Fibroblast of the aortic adventitia (primary cell): ENCODE measurements at regions not wholly inside any gene's neighbourhood (a gene's known extent, or its start where the extent isn't known, plus 50 kb on each side); places are given as distances from the start of the nearest gene placed in this dataset. TPM values are rescaled to one million over a fixed set of nuclear protein-coding genes. Genes with fewer than 3 reads are reported as not detected.

Experiments used
- DNase-seq: peaks from one replicate; pipeline ENCODE4 v3.0.0-alpha.2; 2010; ENCODE audit warnings: low read depth
- H3K4me3 ChIP-seq: 2 replicates; pipeline ENCODE4 v1.5.1; 2011; ENCODE audit warnings: low read depth, mild to moderate bottlenecking, control low read depth, low read length, moderate library complexity
- small RNA-seq: library from RNA; depleted of rRNA; stranded (forward); fragments of <200 nt; gene quantifications from one replicate; pipeline ENCODE3, GENCODE V24; 2012
- TF ChIP-seq, protein P1 (sequence below): IDR thresholded peaks from 2 replicates; pipeline ENCODE4 v1.5.1; 2011; ENCODE audit warnings: mild to moderate bottlenecking, low read length, control low read depth, inconsistent platforms; ENCODE audit not compliant: insufficient read depth

DNA sequence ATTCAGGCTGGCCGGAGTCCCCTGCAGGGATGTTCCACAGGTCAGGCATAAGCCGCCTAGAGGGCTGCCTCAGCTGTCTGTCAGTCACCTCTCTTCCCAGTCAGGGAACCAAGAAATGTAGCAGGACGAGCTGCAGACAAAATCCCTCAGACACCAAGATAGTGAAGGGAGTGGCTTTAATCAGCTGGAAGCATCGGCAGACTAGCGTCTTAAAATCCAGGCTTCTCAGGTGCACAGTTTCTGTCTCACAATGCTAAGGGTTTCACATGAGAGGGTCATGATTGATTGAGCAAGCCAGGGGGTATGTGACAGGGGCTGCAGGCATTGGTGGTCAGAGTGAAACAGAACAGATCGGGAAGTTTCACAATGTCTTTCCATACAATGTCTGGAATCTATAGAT, 247.2 kb downstream of the CDH10 start:
- H3K4me3 ChIP-seq = no peak overlapping the region
- TF ChIP-seq, protein P1, sequence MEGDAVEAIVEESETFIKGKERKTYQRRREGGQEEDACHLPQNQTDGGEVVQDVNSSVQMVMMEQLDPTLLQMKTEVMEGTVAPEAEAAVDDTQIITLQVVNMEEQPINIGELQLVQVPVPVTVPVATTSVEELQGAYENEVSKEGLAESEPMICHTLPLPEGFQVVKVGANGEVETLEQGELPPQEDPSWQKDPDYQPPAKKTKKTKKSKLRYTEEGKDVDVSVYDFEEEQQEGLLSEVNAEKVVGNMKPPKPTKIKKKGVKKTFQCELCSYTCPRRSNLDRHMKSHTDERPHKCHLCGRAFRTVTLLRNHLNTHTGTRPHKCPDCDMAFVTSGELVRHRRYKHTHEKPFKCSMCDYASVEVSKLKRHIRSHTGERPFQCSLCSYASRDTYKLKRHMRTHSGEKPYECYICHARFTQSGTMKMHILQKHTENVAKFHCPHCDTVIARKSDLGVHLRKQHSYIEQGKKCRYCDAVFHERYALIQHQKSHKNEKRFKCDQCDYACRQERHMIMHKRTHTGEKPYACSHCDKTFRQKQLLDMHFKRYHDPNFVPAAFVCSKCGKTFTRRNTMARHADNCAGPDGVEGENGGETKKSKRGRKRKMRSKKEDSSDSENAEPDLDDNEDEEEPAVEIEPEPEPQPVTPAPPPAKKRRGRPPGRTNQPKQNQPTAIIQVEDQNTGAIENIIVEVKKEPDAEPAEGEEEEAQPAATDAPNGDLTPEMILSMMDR = no peak
- DNase-seq = no peak

DNA sequence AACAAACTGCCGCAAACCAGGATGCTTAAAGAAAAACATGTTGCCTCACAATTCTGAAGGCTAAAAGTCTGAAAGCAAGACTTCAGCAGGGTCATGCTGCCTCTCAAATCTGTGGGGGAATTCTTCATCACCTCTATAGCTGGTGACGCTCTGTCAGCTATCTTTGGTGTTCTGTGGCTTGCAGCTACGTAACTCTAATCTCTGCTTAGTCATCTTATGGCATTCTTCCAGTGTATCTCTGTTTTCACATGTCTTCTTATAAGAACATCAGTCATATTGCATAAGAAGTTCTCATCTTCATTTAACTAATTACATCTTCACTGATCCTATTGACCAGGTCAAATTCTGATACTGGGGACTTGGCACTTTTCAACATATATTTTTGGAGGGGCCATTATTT, 243.0 kb downstream of the CDH10 start:
- TF ChIP-seq, protein P1 = no peak
- DNase-seq = no peak
- H3K4me3 ChIP-seq = no peak overlapping the region

DNA sequence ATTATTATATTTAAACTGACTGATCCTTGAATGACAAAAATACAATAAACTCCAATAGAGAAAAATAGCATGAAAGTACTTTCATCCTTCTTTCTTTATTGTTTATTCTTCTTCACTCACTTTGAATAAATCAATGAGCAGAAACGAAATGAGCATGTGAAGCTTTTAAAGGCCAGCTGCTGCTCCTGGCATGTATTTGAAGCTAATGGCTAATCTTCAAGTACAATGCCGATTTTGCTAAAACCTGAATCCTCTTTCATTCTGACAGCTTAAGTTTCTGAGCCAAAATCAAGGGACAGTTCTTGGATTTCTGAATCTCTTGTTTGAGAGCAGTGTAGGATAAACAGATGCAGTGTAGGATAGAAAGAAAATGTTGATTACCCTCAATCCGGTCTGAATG, 237.3 kb downstream of the CDH10 start:
- no peak for DNase-seq
- TF ChIP-seq, protein P1 = no peak
- no peak overlapping the region for H3K4me3 ChIP-seq

DNA sequence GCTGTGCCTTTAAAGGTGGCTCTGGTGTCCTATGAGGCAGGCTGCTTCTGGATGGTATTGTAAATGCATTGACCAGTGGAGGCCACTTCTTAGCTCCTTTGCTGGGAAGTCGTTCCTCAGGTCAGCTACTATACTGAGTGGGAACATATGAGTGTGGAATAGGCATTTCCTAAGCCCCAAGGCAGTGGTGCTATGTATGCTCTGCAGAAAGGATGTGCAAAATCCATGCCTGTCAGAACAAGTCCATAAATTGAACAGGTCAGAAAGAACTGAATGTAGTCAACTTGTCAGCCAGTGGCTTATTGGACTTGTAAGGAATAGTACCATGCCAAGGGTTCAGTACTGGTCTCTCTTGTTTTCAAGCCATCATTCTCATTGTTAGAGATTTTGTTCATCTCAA, 216.4 kb downstream of the CDH10 start:
- no peak for DNase-seq
- TF ChIP-seq, protein P1 = no peak
- H3K4me3 ChIP-seq = no peak overlapping the region

DNA sequence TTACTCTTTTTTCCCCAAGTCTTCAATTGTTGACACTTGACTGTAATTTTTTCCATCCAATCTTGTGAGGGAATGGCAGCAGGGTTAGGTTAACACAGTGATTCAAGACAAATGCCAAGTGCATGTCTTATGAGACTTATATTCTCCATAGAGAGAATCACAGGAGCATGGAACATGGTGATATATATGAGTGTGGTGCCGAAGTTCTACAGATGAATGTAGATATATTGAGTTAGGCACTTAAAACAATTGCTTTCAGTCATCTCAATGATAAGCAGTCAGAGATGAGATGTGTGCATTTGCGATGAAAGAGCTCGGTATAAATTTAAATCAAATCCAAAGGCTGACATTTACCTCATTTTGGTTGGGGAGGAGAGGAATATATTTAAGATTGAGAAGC, 211.2 kb downstream of the CDH10 start:
- no peak for DNase-seq
- H3K4me3 ChIP-seq = no peak overlapping the region
- TF ChIP-seq, protein P1 = no peak

Small RNA genes lying in the stretch of these regions (small RNA-seq; reads per million reads assigned to genes)
- gene AC026784.1 = not detected
- gene RF00019 = not detected
- not detected for gene RF00561
